IMR-90 (cell line): ENCODE measurements at regions not wholly inside any gene's neighbourhood (a gene's known extent, or its start where the extent isn't known, plus 50 kb on each side); places are given as distances from the start of the nearest gene placed in this dataset.

ENCODE experiments used
- ATAC-seq: fragments of 200-7000 bp; cut with Tn5 transposase; 2 replicates; pipeline ENCODE4 v1.9.1; 2020; ENCODE audit warnings: low read depth, mild to moderate bottlenecking, moderate library complexity
- BruUV-seq: library from RNA; stranded (reverse); fragments of 400-500 nt; replicated peaks from 2 replicates; lab custom pipeline; 2021; lab: Mats Ljungman, UMichigan
- CTCF ChIA-PET: fragments of 300-600 bp; formaldehyde crosslinking; extraction: SDS; loops from one replicate; lab custom pipeline; 2021; ENCODE audit warnings: antibody characterized with exemption; lab: Yijun Ruan, JAX
- POLR2A ChIA-PET: fragments of 300-600 bp; sonication (Branson Sonifier 250); formaldehyde crosslinking; loops from one replicate; lab custom pipeline; 2022; ENCODE audit warnings: antibody characterized with exemption; ENCODE audit not compliant: unreplicated experiment; lab: Charles Lee
- DNase-seq: peaks from one replicate; pipeline ENCODE4 v3.0.0; 2013
- H2AFZ ChIP-seq: replicated peaks from 2 replicates; pipeline ENCODE3; 2013; ENCODE audit warnings: low read length, mild to moderate bottlenecking; ENCODE audit not compliant: poor library complexity
- H2AK5ac ChIP-seq: 2 replicates; pipeline ENCODE4 v1.6.1; 2013; ENCODE audit warnings: low read depth, low read length, inconsistent platforms
- H2AK9ac ChIP-seq: replicated peaks from 2 replicates; pipeline ENCODE3; 2013; ENCODE audit warnings: mild to moderate bottlenecking, low read depth, low read length, moderate library complexity; ENCODE audit not compliant: poor library complexity
- H2BK120ac ChIP-seq: 2 replicates; pipeline ENCODE4 v1.6.1; 2013; ENCODE audit warnings: low read depth, low read length, inconsistent platforms
- H2BK15ac ChIP-seq: 3 replicates; pipeline ENCODE4 v1.6.1; 2013; ENCODE audit warnings: low read depth, low read length, inconsistent platforms
- H2BK20ac ChIP-seq: 2 replicates; pipeline ENCODE4 v1.6.1; 2013; ENCODE audit warnings: low read depth, mild to moderate bottlenecking, inconsistent platforms, low read length, moderate library complexity
- H2BK5ac ChIP-seq: 2 replicates; pipeline ENCODE4 v1.6.1; 2013; ENCODE audit warnings: mild to moderate bottlenecking, low read depth, low read length, inconsistent platforms; ENCODE audit not compliant: poor library complexity, severe bottlenecking
- H3K14ac ChIP-seq: replicated peaks from 2 replicates; pipeline ENCODE4 v1.6.1; 2013; ENCODE audit warnings: low read depth, low read length, inconsistent platforms
- H3K18ac ChIP-seq: 2 replicates; pipeline ENCODE4 v1.6.1; 2013; ENCODE audit warnings: low read depth, low read length, control low read depth
- H3K23ac ChIP-seq: 2 replicates; pipeline ENCODE4 v1.6.1; 2013; ENCODE audit warnings: low read depth, low read length, inconsistent platforms
- H3K27ac ChIP-seq: 2 replicates; pipeline ENCODE4 v1.5.1; 2013; ENCODE audit warnings: mild to moderate bottlenecking, control low read depth, low read length; ENCODE audit not compliant: insufficient read depth
- H3K27me3 ChIP-seq: 2 replicates; pipeline ENCODE4 v1.6.1; 2013; ENCODE audit warnings: low read length; ENCODE audit not compliant: control insufficient read depth, insufficient read depth
- H3K36me3 ChIP-seq: 2 replicates; pipeline ENCODE4 v1.6.1; 2013; ENCODE audit warnings: low read length, mixed read lengths; ENCODE audit not compliant: control insufficient read depth, insufficient read depth
- H3K4ac ChIP-seq: 2 replicates; pipeline ENCODE4 v1.6.1; 2013; ENCODE audit warnings: low read depth, low read length, inconsistent platforms
- H3K4me1 ChIP-seq: 2 replicates; pipeline ENCODE4 v1.6.1; 2013; ENCODE audit warnings: low read length, mixed read lengths; ENCODE audit not compliant: control insufficient read depth, insufficient read depth
- H3K4me2 ChIP-seq: 2 replicates; pipeline ENCODE4 v1.6.1; 2013; ENCODE audit warnings: low read depth, mild to moderate bottlenecking, control low read depth, low read length, moderate library complexity
- H3K4me3 ChIP-seq: 2 replicates; pipeline ENCODE4 v1.5.1; 2013; ENCODE audit warnings: low read depth, mild to moderate bottlenecking, control low read depth, low read length, moderate library complexity; ENCODE audit not compliant: insufficient read depth
- H3K56ac ChIP-seq: 2 replicates; pipeline ENCODE4 v1.6.1; 2013; ENCODE audit warnings: low read length, inconsistent platforms; ENCODE audit not compliant: insufficient read depth; ENCODE audit errors: extremely low read depth
- H3K79me1 ChIP-seq, 2 experiments: 2 replicates each; pipeline ENCODE4 v1.6.1; 2013; ENCODE audit warnings: low read length in 2 of 2, inconsistent platforms in 1 of 2, low read depth in 1 of 2
- H3K9ac ChIP-seq: 2 replicates; pipeline ENCODE4 v1.6.1; 2013; ENCODE audit warnings: low read depth, low read length, control low read depth
- H3K9me1 ChIP-seq: 2 replicates; pipeline ENCODE4 v1.6.1; 2013; ENCODE audit warnings: low read length, inconsistent platforms; ENCODE audit not compliant: insufficient read depth
- H3K9me3 ChIP-seq: 2 replicates; pipeline ENCODE4 v1.6.1; 2013; ENCODE audit warnings: low read length; ENCODE audit not compliant: control insufficient read depth, insufficient read depth
- H4K20me1 ChIP-seq: 2 replicates; pipeline ENCODE4 v1.6.1; 2013; ENCODE audit warnings: low read length, inconsistent platforms; ENCODE audit not compliant: insufficient read depth
- H4K5ac ChIP-seq: 2 replicates; pipeline ENCODE4 v1.6.1; 2013; ENCODE audit warnings: mild to moderate bottlenecking, low read depth, low read length, control low read depth
- H4K8ac ChIP-seq, 2 experiments: 2 replicates each; pipeline ENCODE4 v1.6.1; 2013; ENCODE audit warnings: low read depth in 2 of 2, low read length in 2 of 2, control low read depth in 1 of 2, inconsistent platforms in 1 of 2
- H4K91ac ChIP-seq: 2 replicates; pipeline ENCODE4 v1.6.1; 2013; ENCODE audit warnings: low read depth, low read length, inconsistent platforms; ENCODE audit not compliant: insufficient read depth
- CEBPB ChIP-seq: IDR thresholded peaks from 2 replicates; pipeline ENCODE4 v1.6.1; 2012; ENCODE audit warnings: low read depth, low read length, improper control_type of control experiment
- MAFK ChIP-seq: IDR thresholded peaks from 2 replicates; pipeline ENCODE4 v1.6.1; 2012; ENCODE audit warnings: low read depth, low read length, improper control_type of control experiment
- POLR2A ChIP-seq: IDR thresholded peaks from 2 replicates; pipeline ENCODE4 v1.6.1; 2012; ENCODE audit warnings: mild to moderate bottlenecking, low read depth, low read length
- RFX5 ChIP-seq: IDR thresholded peaks from 2 replicates; pipeline ENCODE4 v1.8.0; 2012; ENCODE audit warnings: low read depth, mild to moderate bottlenecking, low read length, moderate library complexity
- WGBS, 2 experiments: methylation state at CpG; one replicate each; pipeline versions ENCODE4 v1.1.5 to v1.1.7; 2013; ENCODE audit warnings: missing lambda C conversion rate in 2 of 2; ENCODE audit not compliant: insufficient read length in 1 of 2; ENCODE audit errors: extremely low coverage in 2 of 2; 5-methylcytosine and 5-hydroxymethylcytosine counted together
- dilution Hi-C: fragments of 300-500 bp; cut with HindIII; formaldehyde crosslinking; loops from one replicate; pipeline ENCODE4 v1.14.3; 2018; ENCODE audit warnings: low sequenced_read_pairs; ENCODE audit not compliant: unreplicated experiment
- in situ Hi-C: fragments of 300-500 bp; cut with MboI; formaldehyde crosslinking; loops from 3 replicates; pipeline ENCODE4 v1.14.3; 2019; ENCODE audit warnings: low sequenced_read_pairs, inconsistent platforms, mixed read lengths
- intact Hi-C: fragments of 100-400 bp; cut with micrococcal nuclease; formaldehyde crosslinking; loops from 2 replicates; pipeline ENCODE4 v1.10.0; 2022
- TF ChIP-seq, protein P1 (sequence below): fragments of 150-350 bp; IDR thresholded peaks from 2 replicates; pipeline ENCODE4 v1.6.1; 2017; ENCODE audit warnings: mild to moderate bottlenecking, antibody characterized with exemption, low read length, low read depth
- TF ChIP-seq, protein P2 (sequence below): conservative IDR thresholded peaks from 2 replicates; pipeline ENCODE4 v1.5.1; 2012; ENCODE audit warnings: mild to moderate bottlenecking, low read depth, low read length, improper control_type of control experiment

DNA sequence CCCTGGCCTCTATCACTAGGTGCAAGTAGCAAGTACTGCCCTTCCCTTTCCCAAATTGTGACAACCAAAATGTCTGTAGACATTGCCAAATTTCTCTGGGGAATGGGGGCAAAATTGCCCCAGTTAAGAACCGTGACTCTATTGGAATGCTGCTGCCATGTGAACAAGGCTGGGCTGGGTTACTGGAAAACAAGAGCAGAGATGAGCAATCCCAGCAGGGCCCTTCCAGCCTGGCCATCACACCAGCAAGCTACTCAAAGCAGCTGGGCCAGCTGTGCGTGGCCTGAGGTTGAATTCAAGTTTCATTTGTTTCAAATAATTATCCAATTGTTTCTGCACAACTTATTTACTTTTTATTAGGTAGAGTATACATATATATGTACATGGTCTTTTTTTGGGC lies 103.4 kb upstream of the PKP2 start:
- Histone ChIP-seq H3K18ac (no peak overlapping the region), H3K14ac (no peak overlapping the region), H3K56ac (no peak overlapping the region), H2AK5ac (no peak overlapping the region), H3K4me3 (no peak overlapping the region), H4K5ac (no peak overlapping the region), H2BK20ac (no peak overlapping the region), H4K8ac (no peak overlapping the region), H3K4me1 (no peaks in the 10 kb centered on the region), H3K23ac (no peak overlapping the region), H3K36me3 (no peaks in the 10 kb centered on the region), H3K79me1 (no peaks in the 10 kb centered on the region), H2AK9ac (no peak overlapping the region), H2BK5ac (no peak overlapping the region), H3K4ac (no peak overlapping the region), H4K20me1 (no peaks in the 10 kb centered on the region), H3K9me3 (peaks cover 3% of the 10 kb centered on the region), H3K9ac (no peak overlapping the region), H3K27me3 (no peaks in the 10 kb centered on the region), H3K4me2 (no peak overlapping the region), H3K9me1 (no peaks in the 10 kb centered on the region), H2AFZ (no peak overlapping the region), H2BK15ac (no peak overlapping the region), H4K91ac (no peak overlapping the region), H2BK120ac (no peak overlapping the region), H3K27ac (no peak overlapping the region)
- ChIA-PET CTCF (no interaction called here), POLR2A (no interaction called here)
- no TSS peak for BruUV-seq
- intact Hi-C loops, result no loop called here
- TF ChIP-seq CEBPB (no peak), RFX5 (no peak), MAFK (no peak), POLR2A (no peak)
- TF ChIP-seq, protein P1, sequence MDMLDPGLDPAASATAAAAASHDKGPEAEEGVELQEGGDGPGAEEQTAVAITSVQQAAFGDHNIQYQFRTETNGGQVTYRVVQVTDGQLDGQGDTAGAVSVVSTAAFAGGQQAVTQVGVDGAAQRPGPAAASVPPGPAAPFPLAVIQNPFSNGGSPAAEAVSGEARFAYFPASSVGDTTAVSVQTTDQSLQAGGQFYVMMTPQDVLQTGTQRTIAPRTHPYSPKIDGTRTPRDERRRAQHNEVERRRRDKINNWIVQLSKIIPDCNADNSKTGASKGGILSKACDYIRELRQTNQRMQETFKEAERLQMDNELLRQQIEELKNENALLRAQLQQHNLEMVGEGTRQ, result no peak
- TF ChIP-seq, protein P2, sequence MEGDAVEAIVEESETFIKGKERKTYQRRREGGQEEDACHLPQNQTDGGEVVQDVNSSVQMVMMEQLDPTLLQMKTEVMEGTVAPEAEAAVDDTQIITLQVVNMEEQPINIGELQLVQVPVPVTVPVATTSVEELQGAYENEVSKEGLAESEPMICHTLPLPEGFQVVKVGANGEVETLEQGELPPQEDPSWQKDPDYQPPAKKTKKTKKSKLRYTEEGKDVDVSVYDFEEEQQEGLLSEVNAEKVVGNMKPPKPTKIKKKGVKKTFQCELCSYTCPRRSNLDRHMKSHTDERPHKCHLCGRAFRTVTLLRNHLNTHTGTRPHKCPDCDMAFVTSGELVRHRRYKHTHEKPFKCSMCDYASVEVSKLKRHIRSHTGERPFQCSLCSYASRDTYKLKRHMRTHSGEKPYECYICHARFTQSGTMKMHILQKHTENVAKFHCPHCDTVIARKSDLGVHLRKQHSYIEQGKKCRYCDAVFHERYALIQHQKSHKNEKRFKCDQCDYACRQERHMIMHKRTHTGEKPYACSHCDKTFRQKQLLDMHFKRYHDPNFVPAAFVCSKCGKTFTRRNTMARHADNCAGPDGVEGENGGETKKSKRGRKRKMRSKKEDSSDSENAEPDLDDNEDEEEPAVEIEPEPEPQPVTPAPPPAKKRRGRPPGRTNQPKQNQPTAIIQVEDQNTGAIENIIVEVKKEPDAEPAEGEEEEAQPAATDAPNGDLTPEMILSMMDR, result no peak
- dilution Hi-C loops, result no loop called here
- DNase-seq (no peak), ATAC-seq (no peak)
- WGBS, 2 experiments, result no CpG with 5 or more reads among the region's 2 CpGs
- in situ Hi-C loops, result no loop called here
